HG02588 (cell line): ENCODE measurements at regions not wholly inside any gene's neighbourhood (a gene's known extent, or its start where the extent isn't known, plus 50 kb on each side); places are given as distances from the start of the nearest gene placed in this dataset.
"Not testable (repeated sequence)": the region's sequence is repeated elsewhere in the genome, so short reads cannot be mapped to it uniquely, and the experiment has no call there.

ENCODE experiments used
- ATAC-seq: cut with Tn5 transposase; IDR thresholded peaks from one replicate; pipeline ENCODE4 v1.9.1; 2021; ENCODE audit warnings: mild to moderate bottlenecking, moderate library complexity; ENCODE audit not compliant: unreplicated experiment

DNA sequence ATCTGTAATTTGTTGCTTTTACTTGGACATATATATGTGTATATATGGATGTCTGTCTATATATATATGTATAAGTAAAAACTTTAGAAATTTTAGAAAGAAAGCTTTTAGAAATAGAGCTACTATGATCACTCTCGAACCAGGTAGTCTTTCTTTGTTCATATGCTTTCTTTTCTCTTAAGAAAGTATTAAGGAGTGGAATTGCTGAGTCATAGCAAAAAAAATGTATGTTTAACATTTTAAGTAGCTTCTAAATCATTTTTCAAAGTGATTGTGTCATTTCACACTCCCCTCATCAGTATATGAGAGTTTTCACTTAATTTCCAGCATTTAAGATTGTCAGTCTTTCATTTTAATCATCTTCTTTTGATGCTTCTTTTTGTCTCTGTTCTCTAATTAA is 447.9 kb upstream of the TECRL start:
- ATAC-seq: no peak

- ATAC-seq: no peak
Measured at GRCh38 chr4:64846417-64846816, 437.2 kb upstream of the TECRL start.

DNA sequence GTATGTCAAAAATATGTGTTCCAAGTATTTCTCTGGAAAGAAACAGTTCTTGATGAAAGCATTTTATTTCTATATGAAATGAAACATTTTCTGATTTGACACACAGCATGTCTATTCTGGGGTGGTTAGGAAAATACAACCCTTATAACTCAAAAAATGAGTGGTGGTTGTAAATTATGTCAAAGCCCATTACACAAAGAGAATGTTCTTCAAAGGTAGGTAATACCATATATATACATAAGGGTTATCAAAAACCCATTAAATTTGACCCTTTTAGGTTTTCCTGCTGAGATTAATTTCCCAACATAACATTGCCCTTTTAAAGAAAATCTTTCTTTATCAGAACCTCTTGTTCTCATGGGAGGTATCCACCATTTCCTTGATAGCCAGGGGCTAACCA is 420.5 kb upstream of the TECRL start:
- no peak for ATAC-seq

GRCh38 chr4:64824591-64824990 is 415.3 kb upstream of the TECRL start:
- no peak for ATAC-seq

DNA sequence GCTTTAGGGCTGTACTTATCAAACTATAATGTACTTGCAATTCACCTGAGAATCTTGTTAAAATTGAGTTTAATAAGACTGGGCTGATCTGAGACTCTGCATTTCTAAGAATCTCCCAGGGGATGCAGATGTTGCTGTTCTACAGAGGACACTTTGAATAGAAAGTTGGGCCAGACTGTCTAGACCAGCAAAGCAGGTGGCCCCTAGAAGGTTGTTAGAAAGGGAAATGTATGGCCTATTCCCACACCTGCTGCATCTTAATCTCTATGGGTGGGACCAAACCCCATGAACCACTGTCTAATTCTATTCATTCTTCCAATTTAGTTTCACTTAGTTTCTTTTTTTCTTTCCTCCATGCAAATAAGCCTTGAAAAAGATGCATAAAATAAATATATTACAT is 413.2 kb upstream of the TECRL start:
- ATAC-seq: no peak

DNA sequence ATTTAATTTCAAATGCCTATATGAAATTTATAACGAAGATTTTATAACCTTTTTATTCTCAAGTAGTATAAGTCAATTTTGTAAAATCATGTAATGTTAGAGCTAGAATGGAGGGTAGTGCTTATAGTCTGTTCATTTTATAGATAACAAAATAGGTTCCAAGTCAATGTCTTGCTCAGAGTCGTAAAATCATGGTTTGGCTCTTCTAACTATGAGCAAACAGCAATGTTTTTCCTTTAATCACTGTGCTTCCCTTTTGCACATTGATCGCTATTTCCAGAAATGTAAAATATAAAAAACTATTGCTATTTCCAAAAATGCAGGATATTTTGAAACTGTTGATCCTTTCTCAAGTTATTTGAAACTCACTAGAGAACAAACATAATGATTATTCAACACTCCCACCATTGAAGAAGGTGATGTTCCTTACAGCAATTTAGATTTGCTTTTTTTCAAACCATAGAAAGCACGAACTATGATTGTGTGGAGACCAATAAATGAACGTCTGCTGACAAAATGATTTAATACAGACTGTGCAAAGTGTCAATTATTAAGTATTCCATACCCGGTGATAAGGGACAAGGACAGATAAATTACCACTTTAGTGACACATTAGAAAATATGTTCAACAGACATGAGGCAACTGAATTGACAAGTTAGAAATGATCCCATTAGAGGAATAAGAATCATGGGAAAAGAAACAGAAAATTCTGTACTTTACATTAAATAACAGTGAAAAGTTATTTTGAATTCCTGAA is 412.1 kb upstream of the TECRL start:
- ATAC-seq: no peak

DNA sequence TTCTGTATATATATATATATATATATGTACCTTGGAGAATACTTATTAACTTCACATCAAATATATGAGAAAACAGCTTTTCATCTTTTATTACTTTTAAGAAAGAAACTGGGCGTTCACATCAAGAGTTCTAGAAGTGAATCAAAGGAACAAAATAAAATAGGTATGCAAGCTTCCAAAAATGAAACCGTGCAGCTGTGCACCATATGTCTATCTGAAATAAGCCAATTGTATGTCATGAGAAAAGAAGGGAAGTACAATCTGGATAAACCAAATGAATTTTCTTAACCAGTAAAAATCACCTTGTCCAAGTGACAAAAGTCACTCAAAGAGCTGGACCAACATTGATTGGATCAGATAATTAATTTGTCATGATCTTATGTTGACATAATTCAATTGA is 405.4 kb upstream of the TECRL start:
- no peak for ATAC-seq

DNA sequence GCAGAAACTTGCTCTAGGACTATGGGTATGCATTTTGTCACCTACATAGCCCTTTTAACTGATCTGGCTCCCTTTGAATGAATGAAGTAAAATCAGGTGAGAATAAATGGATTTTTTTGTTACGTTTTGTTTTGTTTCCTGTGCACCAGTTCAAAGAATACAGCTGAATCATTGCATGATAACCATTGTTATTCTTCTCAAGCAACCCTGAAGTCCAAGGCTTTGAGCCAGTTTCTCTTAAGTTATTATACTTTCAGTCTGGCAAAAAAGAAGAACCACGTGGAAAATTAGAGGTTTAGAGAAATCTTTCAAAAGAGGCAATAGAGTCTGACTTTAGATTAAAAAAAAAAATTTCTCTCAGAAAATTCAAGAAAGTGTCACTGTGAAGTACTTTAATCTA is 398.6 kb upstream of the TECRL start:
- no peak for ATAC-seq

DNA sequence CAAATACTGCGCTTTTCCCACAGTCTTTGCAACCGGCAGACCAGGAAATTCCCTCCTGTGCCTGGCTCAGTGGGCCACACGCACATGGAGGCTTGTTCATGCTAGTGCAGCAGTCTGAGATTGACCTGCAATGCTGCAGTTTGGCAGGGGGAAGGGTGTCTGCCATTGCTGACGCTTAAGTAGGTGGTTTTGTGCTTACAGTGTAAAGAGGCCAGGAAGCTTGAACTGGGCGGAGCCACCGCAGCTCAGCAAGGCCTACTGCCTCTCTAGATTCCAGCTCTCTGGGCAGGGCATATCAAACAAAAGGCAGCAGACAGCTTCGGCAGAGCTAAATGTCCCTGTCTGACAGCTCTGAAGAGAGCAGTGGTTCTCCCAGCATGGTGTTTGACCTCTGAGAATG is 390.5 kb upstream of the TECRL start:
- no peak for ATAC-seq

- ATAC-seq: not testable (repeated sequence)
Measured at GRCh38 chr4:64798828-64799227, 389.6 kb upstream of the TECRL start.

GRCh38 chr4:64796581-64796980 is 387.3 kb upstream of the TECRL start:
- no peak for ATAC-seq

GRCh38 chr4:64784125-64784524 is 374.9 kb upstream of the TECRL start:
- no peak for ATAC-seq

- ATAC-seq: no peak
Measured at GRCh38 chr4:64781737-64782326, 372.6 kb upstream of the TECRL start.

DNA sequence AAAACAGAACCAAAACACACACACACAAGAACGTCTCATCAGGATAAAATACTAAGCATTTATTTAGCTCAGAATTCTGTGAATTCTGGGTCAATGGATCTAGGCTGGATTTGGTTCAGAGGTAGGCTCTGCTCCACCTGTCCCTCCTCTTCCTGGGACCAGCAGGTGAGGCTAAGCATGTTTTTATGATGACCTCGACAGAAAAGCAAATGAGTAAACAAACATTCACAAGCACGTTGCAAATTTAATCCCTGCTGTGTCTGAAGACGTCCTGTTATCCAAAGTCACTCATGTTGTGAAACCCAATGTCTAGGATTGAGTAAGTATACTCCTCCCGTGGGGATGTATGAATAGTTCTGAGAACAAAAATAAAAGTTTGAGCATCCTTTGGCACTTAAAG is 371.4 kb upstream of the TECRL start:
- no peak for ATAC-seq

DNA sequence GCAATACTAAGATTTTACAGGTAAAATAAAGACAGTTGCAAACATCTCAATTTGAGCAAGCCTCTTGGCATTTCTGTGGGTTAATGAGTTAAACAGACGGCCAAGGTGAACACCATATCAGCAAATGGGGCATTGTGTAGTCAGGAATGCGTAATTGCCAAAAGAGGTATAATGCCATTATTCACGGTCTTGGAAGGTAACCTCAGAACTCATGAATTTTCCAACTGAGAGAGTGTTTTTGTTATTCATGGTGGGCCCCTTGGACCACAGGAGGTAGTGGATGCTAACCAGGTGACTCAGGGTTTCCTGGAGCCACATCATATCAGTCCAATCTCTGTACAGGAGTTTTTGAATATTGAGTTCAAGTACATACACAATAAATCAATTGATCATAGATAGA is 368.0 kb upstream of the TECRL start:
- no peak for ATAC-seq

- no peak for ATAC-seq
Measured at GRCh38 chr4:64776820-64777219, 367.6 kb upstream of the TECRL start.

DNA sequence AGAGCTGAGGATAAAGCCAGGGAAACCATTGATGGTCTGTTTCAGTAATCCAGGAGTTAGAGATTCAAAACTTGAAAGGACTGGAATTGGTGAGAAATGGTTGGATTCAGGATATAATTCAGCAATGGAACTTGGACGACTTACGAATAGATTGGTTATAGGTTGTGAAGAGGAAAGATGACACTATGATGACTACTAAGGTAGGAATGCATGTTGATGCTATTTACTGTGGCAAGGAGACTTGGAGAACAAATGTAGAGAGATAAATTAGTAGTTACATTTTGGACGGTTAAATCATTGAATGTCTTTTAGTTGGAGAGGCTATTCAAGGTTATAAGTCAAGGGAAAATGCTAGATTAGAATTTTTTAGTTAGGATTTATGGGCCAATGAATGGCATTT is 365.4 kb upstream of the TECRL start:
- no peak for ATAC-seq

DNA sequence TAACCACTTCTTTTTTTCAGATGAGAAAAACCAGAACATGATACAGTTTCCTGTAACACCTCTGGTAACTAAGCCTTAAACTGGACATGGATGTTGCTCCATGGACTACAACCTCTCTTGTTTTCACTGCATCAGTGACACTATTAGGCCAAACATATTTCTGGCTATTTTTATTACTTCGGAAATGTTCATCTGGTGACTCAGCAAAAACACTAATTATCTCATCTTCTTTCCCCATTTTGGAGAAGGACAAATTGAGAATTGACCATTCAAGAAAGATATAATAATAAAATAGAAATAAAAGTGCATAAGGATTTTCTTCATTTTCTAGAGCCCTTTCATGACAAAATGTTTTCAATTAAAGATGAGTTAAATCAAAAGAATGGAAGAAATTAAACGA is 361.9 kb upstream of the TECRL start:
- no peak for ATAC-seq

DNA sequence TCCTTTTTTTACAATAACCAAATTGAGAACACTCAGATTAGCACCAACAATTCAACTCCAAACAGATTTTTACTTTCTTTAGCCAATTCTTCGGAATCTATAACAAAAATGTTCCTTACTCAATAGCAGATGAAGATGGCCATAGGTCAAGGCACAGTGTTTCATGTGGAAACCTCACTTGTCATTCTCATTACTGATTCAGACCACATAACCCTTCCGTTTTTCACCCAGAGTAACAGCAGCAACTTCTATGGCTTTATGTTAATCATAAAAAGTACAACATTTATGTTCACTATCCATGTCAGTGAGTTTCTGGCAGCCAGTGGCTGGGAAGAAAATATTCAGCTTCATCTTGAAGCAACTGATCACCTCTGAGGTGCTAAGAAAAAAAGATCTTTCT is 358.3 kb upstream of the TECRL start:
- no peak for ATAC-seq

DNA sequence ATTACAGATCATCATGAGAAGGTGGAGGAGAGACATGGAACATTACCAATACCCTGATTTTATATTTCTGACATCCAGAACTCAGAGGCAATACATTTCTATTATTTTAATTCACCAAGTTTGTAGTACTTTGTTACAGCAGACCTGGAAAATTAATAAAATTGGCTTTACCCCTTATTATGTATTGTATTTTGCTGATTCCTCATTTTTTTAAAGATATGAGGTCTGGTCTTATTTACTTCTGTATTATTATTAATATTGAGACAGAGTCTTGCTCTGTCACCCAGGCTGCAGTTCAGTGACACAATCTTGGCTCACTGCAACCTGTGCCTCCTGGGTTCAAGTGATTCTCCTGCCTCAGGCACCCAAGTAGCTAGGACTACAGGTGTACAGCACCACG is 357.3 kb upstream of the TECRL start:
- no peak for ATAC-seq

GRCh38 chr4:64756016-64756415 is 346.8 kb upstream of the TECRL start:
- ATAC-seq: no peak

- no peak for ATAC-seq
Measured at GRCh38 chr4:64747919-64748715, 338.9 kb upstream of the TECRL start.
